Ectodermal cell (in vitro differentiated cells): ENCODE measurements at regions not wholly inside any gene's neighbourhood (a gene's known extent, or its start where the extent isn't known, plus 50 kb on each side); places are given as distances from the start of the nearest gene placed in this dataset.
"Not testable (repeated sequence)": the region's sequence is repeated elsewhere in the genome, so short reads cannot be mapped to it uniquely, and the experiment has no call there.

Experiments
- H3K27ac ChIP-seq: 2 replicates; pipeline ENCODE4 v1.7.0; 2013; ENCODE audit warnings: mild to moderate bottlenecking, low read depth, low read length; ENCODE audit not compliant: insufficient read depth, poor library complexity, severe bottlenecking
- H3K27me3 ChIP-seq: 2 replicates; pipeline ENCODE4 v1.7.0; 2013; ENCODE audit warnings: mild to moderate bottlenecking, low read length; ENCODE audit not compliant: insufficient read depth, control insufficient read depth, poor library complexity, severe bottlenecking
- H3K36me3 ChIP-seq: one replicate; pipeline ENCODE4 v1.7.0; 2013; ENCODE audit warnings: low read length; ENCODE audit not compliant: control insufficient read depth, insufficient read depth
- H3K4me1 ChIP-seq: one replicate; pipeline ENCODE4 v1.7.0; 2013; ENCODE audit warnings: low read length; ENCODE audit not compliant: control insufficient read depth, insufficient read depth
- H3K4me3 ChIP-seq: 2 replicates; pipeline ENCODE4 v1.7.0; 2013; ENCODE audit warnings: low read depth, low read length, control low read depth; ENCODE audit not compliant: insufficient read depth
- H3K9me3 ChIP-seq: 2 replicates; pipeline ENCODE4 v1.7.0; 2013; ENCODE audit warnings: mild to moderate bottlenecking, low read length, moderate library complexity; ENCODE audit not compliant: control insufficient read depth
- WGBS, 2 experiments: methylation state at CpG; one replicate each; pipeline ENCODE4 v1.1.7; 2013; ENCODE audit warnings: missing lambda C conversion rate in 2 of 2; 5-methylcytosine and 5-hydroxymethylcytosine counted together

DNA sequence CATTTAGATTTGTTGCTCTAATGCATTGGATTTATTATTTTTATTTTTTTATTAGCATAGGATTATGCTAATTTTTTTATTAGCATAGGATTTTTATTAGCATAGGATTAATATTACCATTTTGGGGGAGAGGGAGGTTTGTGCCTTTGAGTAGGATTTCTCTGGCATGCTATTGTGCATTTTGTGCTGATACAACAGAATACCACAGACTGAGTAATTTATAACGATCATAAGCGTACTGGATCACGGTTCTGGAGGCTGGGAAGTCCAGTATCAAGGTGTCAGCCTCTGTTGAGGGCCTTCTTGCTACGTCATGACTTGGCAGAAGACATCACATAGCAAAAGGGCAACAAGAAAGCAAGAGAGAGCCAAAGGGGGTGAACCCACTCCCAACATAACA lies 187.5 kb downstream of the XPNPEP1 start:
- no peak overlapping the region for H3K4me3 ChIP-seq
- no peaks in the 10 kb centered on the region for H3K4me1 ChIP-seq
- no peaks in the 10 kb centered on the region for H3K36me3 ChIP-seq
- WGBS, 2 experiments = 69 to 74% methylated on average over 4 of the region's 4 CpGs
- H3K9me3 ChIP-seq = no peaks in the 10 kb centered on the region
- no peaks in the 10 kb centered on the region for H3K27me3 ChIP-seq
- no peak overlapping the region for H3K27ac ChIP-seq

DNA sequence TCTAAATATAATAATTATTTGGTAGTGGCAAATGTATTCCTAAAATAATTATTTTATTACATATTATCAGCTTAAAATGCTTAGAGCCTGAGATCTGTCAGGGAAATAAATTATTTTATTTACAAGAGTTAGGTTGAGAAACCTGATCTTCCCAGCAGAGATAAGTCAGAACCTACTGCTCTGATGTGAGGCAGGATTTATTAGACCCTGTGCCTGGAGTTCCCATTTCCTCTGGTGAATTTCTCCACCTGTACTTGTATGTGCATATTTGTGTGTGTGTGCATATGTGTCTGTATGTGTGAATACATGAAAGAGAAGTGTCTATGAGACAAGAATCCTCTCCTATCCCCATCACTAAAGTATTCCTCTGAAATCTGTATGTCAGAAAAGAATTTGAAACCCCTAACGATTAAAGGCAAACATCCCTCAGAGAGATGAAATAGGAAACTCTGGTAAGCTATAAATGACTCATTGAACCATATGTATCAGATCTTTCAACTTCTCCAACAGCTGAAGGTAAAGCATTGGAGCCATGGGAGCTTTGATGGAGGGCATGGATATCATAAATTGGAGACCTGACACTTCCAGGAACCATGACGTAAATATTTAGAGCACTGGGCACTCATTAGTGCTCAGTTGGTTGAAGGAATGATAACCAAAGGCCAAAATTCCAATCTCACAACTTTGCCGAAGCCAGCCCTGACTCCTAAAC lies 190.9 kb downstream of the XPNPEP1 start:
- Histone ChIP-seq H3K9me3 (no peaks in the 10 kb centered on the region), H3K4me3 (no peak overlapping the region), H3K4me1 (no peaks in the 10 kb centered on the region), H3K27me3 (no peaks in the 10 kb centered on the region), H3K27ac (no peak overlapping the region), H3K36me3 (no peaks in the 10 kb centered on the region)
- 96 to 100% methylated on average over 3 of the region's 3 CpGs for WGBS, 2 experiments

DNA sequence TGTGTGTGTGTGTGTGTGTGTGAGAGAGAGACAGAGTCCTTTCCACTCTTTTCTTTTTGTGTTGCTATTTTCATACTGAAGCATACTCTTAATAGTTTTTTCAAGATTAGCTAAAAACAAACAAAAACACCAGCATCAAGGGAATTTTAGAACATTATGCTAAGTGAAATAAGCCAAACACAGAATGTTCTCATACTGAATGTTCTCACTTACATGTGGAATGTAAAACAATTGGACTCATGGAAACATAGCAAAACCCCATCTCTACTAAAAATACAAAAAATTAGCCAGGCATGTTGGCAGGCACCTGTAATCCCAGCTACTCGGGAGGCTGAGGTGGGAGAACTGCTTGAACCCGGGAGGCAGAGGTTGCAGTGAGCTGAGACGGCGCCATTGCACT lies 193.4 kb downstream of the XPNPEP1 start:
- not testable (repeated sequence) for H3K36me3 ChIP-seq, H3K27me3 ChIP-seq, H3K4me3 ChIP-seq, H3K9me3 ChIP-seq, H3K27ac ChIP-seq, H3K4me1 ChIP-seq
- WGBS, 2 experiments = 81 to 86% methylated on average over 4 of the region's 4 CpGs

GRCh38 chr10:109727436-109727835 lies 195.9 kb downstream of the XPNPEP1 start:
- Histone ChIP-seq H3K4me3 (no peak overlapping the region), H3K27ac (no peak overlapping the region), H3K9me3 (no peaks in the 10 kb centered on the region), H3K27me3 (no peaks in the 10 kb centered on the region), H3K4me1 (no peaks in the 10 kb centered on the region), H3K36me3 (no peaks in the 10 kb centered on the region)
- whole genome bisulfite sequencing, 2 experiments = 89 to 100% methylated on average over 1 of the region's 1 CpG

GRCh38 chr10:109726473-109726872 lies 196.8 kb downstream of the XPNPEP1 start:
- 59 to 61% methylated on average over 2 of the region's 2 CpGs for WGBS, 2 experiments
- Histone ChIP-seq H3K9me3 (no peaks in the 10 kb centered on the region), H3K27me3 (no peaks in the 10 kb centered on the region), H3K36me3 (no peaks in the 10 kb centered on the region), H3K4me3 (no peak overlapping the region), H3K4me1 (no peaks in the 10 kb centered on the region), H3K27ac (no peak overlapping the region)

GRCh38 chr10:109723305-109723704 lies 200.0 kb downstream of the XPNPEP1 start:
- no peak overlapping the region for H3K4me3 ChIP-seq
- H3K4me1 ChIP-seq = no peaks in the 10 kb centered on the region
- WGBS, 2 experiments = 59% methylated on average over 3 of the region's 3 CpGs
- H3K27me3 ChIP-seq = no peaks in the 10 kb centered on the region
- H3K9me3 ChIP-seq = no peaks in the 10 kb centered on the region
- no peak overlapping the region for H3K27ac ChIP-seq
- no peaks in the 10 kb centered on the region for H3K36me3 ChIP-seq

DNA sequence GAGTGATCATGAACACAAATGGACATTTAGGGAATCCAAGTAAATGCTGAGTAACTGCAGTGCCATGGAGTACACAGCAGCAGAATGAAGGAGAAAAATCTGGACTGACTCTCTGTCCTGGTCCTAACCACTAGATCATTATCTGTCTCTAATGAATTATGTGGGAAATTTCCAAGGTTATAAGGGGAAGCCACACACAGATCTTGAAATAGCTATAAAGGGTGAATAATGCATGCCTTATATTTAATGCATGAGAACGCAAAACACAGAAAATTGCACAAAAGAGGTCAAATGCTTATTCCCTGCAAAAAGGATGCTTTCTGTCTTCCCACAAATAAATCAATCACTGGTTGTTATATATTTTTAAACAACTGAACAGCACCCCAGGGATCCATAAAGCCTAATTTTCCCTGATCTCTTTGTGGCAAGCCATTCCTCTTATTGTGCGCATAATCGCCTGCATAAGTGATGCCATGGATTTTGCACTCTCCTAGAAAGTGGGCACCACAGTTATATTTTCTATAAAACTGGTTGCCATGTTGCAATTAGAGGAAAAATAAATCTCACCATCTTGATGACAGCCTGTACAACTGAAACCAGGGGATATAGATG lies 201.8 kb downstream of the XPNPEP1 start:
- Histone ChIP-seq H3K4me3 (no peak overlapping the region), H3K36me3 (no peaks in the 10 kb centered on the region), H3K27ac (no peak overlapping the region), H3K4me1 (no peaks in the 10 kb centered on the region), H3K27me3 (no peaks in the 10 kb centered on the region), H3K9me3 (no peaks in the 10 kb centered on the region)
- 94% methylated on average over 3 of the region's 3 CpGs for WGBS, 2 experiments

- H3K9me3 ChIP-seq = peaks cover 7% of the 10 kb centered on the region
- no peak overlapping the region for H3K4me3 ChIP-seq
- no peaks in the 10 kb centered on the region for H3K36me3 ChIP-seq
- H3K4me1 ChIP-seq = no peaks in the 10 kb centered on the region
- 76 to 87% methylated on average over 1 of the region's 1 CpG for WGBS, 2 experiments
- H3K27ac ChIP-seq = no peak overlapping the region
- H3K27me3 ChIP-seq = no peaks in the 10 kb centered on the region
Measured at GRCh38 chr10:109706026-109706560, 217.2 kb downstream of the XPNPEP1 start.

DNA sequence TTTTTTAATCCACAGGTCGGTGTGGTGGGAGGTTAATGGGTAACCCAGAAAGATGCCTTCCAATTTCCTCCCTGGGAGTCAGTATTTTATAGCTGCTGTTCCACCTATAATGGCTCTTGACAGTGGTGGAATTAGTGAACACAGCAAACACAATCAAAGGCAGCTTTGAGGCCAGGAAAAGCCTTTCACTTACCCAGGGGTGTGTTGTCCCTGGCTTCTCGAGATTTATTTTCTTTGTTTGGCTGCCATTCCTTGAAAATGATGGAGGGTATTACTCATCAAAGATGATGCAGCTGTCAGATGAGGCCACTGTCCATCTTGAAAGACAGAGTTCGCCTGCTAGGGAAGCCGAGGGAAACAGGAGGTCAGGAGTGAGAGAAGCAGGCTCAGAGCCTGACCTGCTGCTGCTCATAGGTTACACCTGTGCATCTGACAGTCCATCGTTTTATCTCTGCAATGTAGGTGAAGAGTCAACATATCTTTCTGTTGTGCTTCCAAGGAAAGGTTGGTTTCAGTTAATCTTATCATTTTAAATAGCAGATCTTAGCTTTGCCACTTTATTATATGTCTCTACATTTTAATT lies 221.6 kb downstream of the XPNPEP1 start:
- 80 to 82% methylated on average over 5 of the region's 5 CpGs for WGBS, 2 experiments

GRCh38 chr10:109698882-109699664 lies 224.2 kb downstream of the XPNPEP1 start:
- H3K36me3 ChIP-seq = no peaks in the 10 kb centered on the region
- no peak overlapping the region for H3K4me3 ChIP-seq
- H3K4me1 ChIP-seq = no peaks in the 10 kb centered on the region
- no peak overlapping the region for H3K27ac ChIP-seq
- 86% methylated on average over 4 to 5 of the region's 5 CpGs for WGBS, 2 experiments
- no peaks in the 10 kb centered on the region for H3K9me3 ChIP-seq
- H3K27me3 ChIP-seq = no peaks in the 10 kb centered on the region

More for the DNA sequence above, 221.6 kb downstream of the XPNPEP1 start:
- no peaks in the 10 kb centered on the region for H3K9me3 ChIP-seq
- no peaks in the 10 kb centered on the region for H3K4me1 ChIP-seq
- H3K36me3 ChIP-seq = no peaks in the 10 kb centered on the region
- H3K27me3 ChIP-seq = no peaks in the 10 kb centered on the region
- no peak overlapping the region for H3K4me3 ChIP-seq
- H3K27ac ChIP-seq = no peak overlapping the region
